SH-SY5Y (cell line): ENCODE measurements at regions not wholly inside any gene's neighbourhood (a gene's known extent, or its start where the extent isn't known, plus 50 kb on each side); places are given as distances from the start of the nearest gene placed in this dataset.

Experiments used
- GATA2 ChIP-seq: IDR thresholded peaks from 2 replicates; pipeline ENCODE4 v1.6.1; 2011; ENCODE audit warnings: mild to moderate bottlenecking, low read depth, low read length
- GATA3 ChIP-seq: IDR thresholded peaks from 2 replicates; pipeline ENCODE4 v1.6.1; 2011; ENCODE audit warnings: low read depth, mild to moderate bottlenecking, low read length, moderate library complexity

DNA sequence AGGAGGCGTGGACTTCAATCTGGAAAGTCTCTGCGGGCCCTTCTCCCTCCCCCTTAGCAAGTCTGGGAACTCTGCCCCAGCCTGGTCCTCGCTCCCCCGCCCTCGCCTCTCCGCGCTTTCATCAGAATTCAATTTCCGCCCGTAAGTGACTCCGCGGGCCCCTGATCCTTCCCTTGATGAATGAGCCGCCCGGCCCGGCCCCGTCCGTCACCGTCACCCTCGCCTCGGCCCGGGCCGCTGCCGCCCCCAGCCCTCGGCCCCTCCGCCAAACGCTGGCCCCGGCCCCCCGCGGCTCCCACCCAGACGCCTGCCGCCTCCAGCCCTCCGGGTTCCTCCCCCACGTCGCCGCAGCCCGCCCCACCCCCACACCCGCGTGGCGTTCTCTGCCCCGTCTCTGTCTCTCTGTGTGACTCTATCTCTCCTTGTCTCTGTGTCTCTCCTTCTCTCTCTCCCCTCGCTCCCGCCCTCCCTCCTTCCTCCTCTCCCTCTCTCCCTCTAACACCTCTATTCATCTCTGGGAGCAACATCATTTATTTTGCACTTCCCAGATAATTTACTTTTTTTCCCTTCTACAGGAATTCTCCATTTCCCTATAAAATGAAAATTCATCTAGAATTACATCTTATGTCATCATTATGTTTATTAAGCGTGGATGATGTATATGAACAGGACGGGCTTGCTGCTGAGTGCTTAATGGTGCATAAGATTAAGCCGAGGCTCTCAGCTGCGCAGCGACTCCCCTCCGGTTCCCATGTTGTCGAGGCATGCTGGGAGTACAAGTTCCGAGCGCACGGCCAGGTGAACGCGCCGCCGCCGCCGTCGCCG is 91.2 kb upstream of the PAX2 start:
- no peak for TF ChIP-seq GATA2
- TF ChIP-seq GATA3, result no peak

- TF ChIP-seq GATA2 (no peak), GATA3 (no peak)
These were observed 90.5 kb upstream of the PAX2 start for GRCh38 chr10:100654782-100655325.

GRCh38 chr10:100655326-100655759 is 90.0 kb upstream of the PAX2 start:
- TF ChIP-seq GATA2 (no peak), GATA3 (no peak)

DNA sequence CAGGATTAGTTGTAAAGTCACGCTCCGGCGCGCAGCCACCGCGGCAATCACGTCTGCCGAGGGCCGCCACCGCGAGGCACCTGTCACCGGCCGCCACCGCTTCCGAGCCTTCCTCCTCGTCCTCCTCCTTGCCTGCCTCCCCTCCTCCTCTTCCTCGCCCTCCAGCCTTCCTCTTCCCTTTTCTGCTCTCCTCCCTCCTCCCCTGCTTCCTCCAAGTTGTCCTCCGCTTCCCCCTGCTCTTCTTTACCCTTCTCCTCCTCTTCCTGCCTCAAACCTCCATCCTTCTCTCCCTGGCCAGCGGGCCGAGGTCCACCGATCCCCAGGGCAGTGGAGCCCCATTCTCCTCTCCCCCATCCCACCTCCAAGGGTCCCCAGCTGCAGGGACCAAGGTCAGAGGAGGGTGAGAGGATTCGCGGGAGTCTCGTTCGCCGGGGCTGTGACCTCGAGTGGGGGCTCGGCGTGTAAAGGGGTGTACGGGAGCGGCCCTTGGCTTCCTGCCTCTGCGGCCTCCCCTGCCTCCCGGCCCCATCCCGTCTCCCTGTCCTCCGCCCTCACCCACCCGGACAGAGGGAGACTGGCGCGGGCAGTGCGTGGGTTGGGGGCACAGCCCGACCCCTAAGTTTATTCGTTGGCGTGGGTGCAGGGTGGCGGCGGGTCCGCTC is 89.5 kb upstream of the PAX2 start:
- no peak for TF ChIP-seq GATA2
- TF ChIP-seq GATA3, result no peak

DNA sequence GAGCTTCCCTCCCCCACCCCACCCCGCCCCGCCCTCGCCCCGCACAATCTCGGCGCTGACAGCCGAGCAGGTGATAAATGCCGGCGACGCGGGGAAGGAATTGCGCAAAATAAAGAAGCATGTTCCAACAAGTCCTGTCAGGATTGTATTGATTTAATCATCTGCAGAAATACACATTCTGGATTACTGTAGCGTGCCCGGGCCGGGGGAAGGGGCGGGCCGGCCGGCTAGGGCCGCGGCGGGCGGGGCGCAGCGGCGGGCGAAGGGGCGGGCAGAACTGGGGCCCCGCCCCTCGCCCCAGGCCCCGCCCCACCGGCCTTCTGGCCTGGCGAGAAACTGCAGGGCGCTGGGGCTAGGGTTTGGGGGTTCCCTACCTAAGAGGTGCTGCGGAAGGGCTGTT is 88.9 kb upstream of the PAX2 start:
- TF ChIP-seq GATA2, result no peak
- no peak for TF ChIP-seq GATA3

GRCh38 chr10:100658269-100658668 is 87.1 kb upstream of the PAX2 start:
- TF ChIP-seq GATA3, result no peak
- TF ChIP-seq GATA2, result no peak

- TF ChIP-seq GATA3 (no peak), GATA2 (no peak)
These were observed 85.9 kb upstream of the PAX2 start for GRCh38 chr10:100659361-100660098.

GRCh38 chr10:100660365-100660764 is 85.0 kb upstream of the PAX2 start:
- TF ChIP-seq GATA2 (no peak), GATA3 (no peak)

GRCh38 chr10:100660945-100661344 is 84.4 kb upstream of the PAX2 start:
- TF ChIP-seq GATA3, result no peak
- TF ChIP-seq GATA2, result no peak

DNA sequence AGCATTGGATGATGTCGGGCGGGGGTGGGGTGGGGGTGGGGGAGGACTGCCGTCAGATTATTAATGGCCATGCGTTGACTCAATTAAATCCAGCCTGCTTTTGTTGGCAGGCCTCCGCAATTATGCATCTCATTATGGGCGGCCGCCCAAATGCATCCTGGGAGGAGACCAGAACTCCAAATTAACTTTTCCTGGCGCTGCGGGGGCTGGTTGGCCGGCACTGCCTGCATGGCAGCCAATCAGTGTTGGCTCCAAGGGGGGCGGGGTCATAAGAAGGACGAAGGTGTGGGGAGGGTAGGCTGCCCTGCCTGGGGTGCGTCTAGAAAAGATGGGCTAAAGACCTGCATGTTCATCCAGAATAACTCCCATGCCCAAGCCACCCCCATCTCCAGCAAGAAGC is 83.9 kb upstream of the PAX2 start:
- no peak for TF ChIP-seq GATA3
- no peak for TF ChIP-seq GATA2

DNA sequence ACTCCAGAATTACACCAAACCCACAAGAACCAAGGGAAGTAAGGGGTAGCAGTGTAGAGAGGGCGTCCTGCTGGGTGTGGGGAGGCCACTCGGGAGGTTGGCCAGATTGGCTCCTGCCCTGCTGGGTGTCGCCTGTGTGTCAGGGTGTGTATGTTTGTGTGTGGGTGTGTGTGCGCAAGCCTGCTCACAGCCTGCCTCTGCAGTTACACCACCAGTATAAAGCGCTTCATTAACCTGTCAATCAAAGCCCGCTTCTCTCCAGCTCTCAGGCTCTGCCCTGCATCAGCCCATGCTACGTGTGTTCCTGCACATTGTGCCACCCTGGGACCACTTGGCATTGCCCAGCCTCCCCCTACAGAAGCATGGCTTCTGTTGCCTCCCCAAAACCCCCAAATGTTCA is 83.3 kb upstream of the PAX2 start:
- TF ChIP-seq GATA3 (no peak), GATA2 (no peak)

DNA sequence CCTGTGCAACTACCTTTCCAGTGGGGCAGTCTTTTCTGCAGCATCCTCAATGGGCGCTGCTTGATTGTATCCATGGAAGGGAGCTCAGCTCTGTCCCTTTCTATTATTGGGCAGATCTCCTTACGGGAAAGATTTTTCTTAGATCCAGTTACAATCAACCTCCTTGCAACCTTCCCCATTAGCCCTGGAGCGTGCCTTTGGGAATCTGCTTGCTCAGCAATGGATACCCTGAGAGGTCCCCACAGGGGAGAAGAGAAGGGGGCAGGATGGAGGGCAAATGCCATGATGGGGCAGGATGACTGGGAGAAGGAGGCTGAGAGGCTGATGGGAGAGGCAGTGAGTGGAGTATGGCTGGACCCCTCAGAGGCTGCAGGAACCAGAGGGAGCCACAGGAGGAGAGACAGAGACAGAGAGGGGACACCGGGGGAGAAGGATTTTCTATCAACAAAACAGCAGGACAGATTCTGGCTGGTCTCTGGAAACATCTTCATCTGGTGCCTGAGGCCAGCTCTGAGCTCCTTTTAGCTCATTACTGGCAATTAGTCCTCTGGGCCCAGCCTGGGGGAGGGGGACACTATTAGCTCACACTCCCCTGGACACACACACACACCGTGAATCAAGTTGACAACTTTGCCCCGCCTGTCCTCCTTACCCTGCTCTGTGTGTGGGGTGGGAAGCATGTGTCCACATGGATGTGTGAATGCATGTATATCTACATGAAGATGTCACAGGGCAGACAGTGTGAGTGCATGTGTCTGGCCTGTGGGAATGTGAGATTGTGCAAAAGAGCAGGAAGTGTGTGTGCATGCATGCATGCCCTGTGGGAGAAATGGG is 80.8 kb upstream of the PAX2 start:
- TF ChIP-seq GATA2 (no peak), GATA3 (no peak)

GRCh38 chr10:100669616-100670015 is 75.8 kb upstream of the PAX2 start:
- TF ChIP-seq GATA3 (no peak), GATA2 (no peak)
